ENCODE measurements at regions not wholly inside any gene's neighbourhood (a gene's known extent, or its start where the extent isn't known, plus 50 kb on each side); places are given as distances from the start of the nearest gene placed in this dataset.

DNA sequence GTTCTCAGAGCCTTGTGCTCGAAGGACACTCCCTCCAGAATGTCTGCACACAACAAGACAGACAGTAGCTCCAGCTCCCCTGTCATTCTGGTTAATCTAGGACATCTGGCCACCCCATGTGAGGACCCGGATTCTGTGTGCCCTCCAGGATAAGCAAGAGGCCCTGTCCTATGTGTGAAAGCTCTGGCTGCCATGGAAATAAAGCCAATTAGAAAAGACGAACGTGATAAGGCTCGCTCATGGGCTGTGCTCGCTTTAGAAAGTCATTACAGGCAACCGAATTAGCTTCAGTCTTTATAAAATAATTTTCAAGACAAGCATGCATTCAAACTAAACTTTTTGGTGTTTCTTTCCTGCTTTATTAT is 263.4 kb downstream of the INHBA start:
- no peaks in the 10 kb centered on the region for H3F3A ChIP-seq (ENCODE audit: insufficient read depth)
- no peaks in the 10 kb centered on the region for H4K20me1 ChIP-seq (ENCODE audit: low read depth, low read length)
- H3K27me3 ChIP-seq (ENCODE audit: low read length) = no peaks in the 10 kb centered on the region
- no peaks in the 10 kb centered on the region for H3K9me3 ChIP-seq (ENCODE audit: insufficient read depth, low read length)
- TF ChIP-seq EZH2phosphoT487 (conservative IDR thresholded peaks at IDR 0.05; ENCODE audit: low read length) = no peak
- TF ChIP-seq, protein P1, sequence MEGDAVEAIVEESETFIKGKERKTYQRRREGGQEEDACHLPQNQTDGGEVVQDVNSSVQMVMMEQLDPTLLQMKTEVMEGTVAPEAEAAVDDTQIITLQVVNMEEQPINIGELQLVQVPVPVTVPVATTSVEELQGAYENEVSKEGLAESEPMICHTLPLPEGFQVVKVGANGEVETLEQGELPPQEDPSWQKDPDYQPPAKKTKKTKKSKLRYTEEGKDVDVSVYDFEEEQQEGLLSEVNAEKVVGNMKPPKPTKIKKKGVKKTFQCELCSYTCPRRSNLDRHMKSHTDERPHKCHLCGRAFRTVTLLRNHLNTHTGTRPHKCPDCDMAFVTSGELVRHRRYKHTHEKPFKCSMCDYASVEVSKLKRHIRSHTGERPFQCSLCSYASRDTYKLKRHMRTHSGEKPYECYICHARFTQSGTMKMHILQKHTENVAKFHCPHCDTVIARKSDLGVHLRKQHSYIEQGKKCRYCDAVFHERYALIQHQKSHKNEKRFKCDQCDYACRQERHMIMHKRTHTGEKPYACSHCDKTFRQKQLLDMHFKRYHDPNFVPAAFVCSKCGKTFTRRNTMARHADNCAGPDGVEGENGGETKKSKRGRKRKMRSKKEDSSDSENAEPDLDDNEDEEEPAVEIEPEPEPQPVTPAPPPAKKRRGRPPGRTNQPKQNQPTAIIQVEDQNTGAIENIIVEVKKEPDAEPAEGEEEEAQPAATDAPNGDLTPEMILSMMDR (IDR thresholded peaks at IDR 0.05; ENCODE audit: insufficient read depth, low read length, poor library complexity, severe bottlenecking) = no peak
- no peak overlapping the region for H3K4me3 ChIP-seq (ENCODE audit: insufficient read depth, low read length, poor library complexity, severe bottlenecking)
- no peak overlapping the region for H3K4me2 ChIP-seq (ENCODE audit: low read depth, low read length, poor library complexity, severe bottlenecking)
- H3K27ac ChIP-seq (ENCODE audit: low read depth, low read length) = no peak overlapping the region
- no peaks in the 10 kb centered on the region for H3K79me2 ChIP-seq (ENCODE audit: insufficient read depth, low read length)
- H3K9me2 ChIP-seq (replicated peaks; ENCODE audit: insufficient read depth, low read length) = no peaks in the 10 kb centered on the region
- no peaks in the 10 kb centered on the region for H3K36me3 ChIP-seq (ENCODE audit: low read length)
- no peak overlapping the region for H2AFZ ChIP-seq (ENCODE audit: low read depth, low read length, severe bottlenecking)
- H3K9ac ChIP-seq (ENCODE audit: low read length) = no peak overlapping the region

DNA sequence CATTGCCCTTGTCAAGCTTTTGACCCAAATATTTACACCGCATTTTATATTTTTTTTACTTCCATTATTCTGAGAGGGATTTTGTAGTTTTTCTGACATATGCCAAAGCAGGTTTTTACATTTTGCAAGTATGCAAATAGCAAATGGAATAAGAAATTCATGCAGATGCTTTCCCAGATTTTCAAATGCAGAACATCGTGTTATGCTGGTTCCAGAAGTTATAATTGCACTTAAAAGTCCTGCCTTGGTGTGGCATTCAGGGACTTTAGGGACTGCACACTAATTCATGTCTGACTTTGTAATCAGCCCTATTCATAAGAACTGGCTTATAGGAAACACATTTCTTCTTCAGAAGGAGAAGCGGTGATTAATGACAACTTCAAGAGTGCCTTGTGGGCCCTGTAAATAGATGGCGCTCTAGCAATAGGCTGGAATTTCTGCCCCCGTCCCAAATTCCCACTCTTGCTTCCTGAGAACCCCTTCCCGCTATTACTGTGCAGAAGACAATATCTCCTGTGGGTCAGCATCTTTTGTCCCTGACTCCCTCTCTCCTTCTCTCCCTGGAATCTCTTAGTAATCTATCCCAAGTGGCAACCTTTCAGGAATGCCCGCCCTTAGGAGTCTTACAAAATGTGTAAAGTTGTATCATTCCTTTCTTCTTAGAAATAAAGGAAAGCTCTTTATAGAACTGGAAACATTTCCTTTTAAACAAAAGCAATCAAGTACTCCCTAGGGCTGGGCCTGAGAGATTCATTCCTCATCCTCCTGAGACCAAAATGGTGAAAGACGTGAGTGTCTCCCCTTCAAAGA is 264.0 kb downstream of the INHBA start:
- TF ChIP-seq, protein P1 (IDR thresholded peaks at IDR 0.05; ENCODE audit: insufficient read depth, low read length, poor library complexity, severe bottlenecking) = no peak
- no peak for TF ChIP-seq EZH2phosphoT487 (conservative IDR thresholded peaks at IDR 0.05; ENCODE audit: low read length)

DNA sequence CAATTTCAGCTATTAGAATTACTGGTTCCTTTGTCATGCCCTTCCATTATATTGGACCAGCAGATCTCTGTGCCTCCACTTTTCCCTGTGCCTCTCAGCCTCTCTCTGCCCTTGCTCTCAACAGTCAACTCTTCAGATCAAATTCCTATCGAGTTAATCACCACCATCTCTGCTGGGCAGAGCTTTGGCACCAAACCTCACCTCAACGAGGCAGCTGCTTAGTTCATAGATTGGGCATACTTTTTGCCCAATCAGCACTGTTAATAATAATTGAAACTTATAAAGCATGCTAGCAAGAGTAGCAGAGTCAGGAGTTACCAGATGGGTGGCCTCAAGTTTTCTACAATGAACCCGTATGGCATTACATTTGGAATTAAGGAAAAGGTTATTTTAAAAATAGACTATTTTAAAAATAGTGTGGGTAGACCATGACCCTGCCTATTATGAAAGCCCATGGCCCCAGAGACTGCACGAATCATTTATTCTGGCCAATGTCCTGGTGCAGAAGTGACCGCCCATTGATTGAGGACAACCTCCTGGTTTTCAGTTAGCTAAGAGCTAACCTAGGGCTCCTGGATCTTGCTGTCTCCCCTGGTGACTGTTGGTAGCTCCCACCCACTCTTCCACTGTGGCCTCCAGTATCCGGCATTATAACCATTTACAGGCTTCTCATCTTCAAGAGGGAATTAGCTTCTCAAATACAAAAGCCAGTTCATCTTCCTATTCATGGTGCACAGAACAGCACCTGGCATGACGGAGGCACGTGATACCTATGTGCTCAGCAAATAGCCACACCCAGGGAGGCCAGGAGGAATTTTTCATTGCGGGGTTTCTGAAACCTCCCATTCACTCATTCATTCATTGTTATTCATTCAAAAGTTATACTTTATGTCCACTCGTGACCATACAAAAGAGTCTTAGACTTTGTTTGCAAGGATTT is 265.4 kb downstream of the INHBA start:
- Histone ChIP-seq H3K9ac (ENCODE audit: low read length) (no peak overlapping the region), H4K20me1 (ENCODE audit: low read depth, low read length) (no peaks in the 10 kb centered on the region), H3K4me2 (ENCODE audit: low read depth, low read length, poor library complexity, severe bottlenecking) (no peak overlapping the region), H3K79me2 (ENCODE audit: insufficient read depth, low read length) (no peaks in the 10 kb centered on the region), H3K4me3 (ENCODE audit: insufficient read depth, low read length, poor library complexity, severe bottlenecking) (no peak overlapping the region), H2AFZ (ENCODE audit: low read depth, low read length, severe bottlenecking) (no peak overlapping the region), H3K9me2 (replicated peaks; ENCODE audit: insufficient read depth, low read length) (no peaks in the 10 kb centered on the region), H3K36me3 (ENCODE audit: low read length) (no peaks in the 10 kb centered on the region), H3F3A (ENCODE audit: insufficient read depth) (no peaks in the 10 kb centered on the region), H3K9me3 (ENCODE audit: insufficient read depth, low read length) (no peaks in the 10 kb centered on the region), H3K27me3 (ENCODE audit: low read length) (no peaks in the 10 kb centered on the region), H3K27ac (ENCODE audit: low read depth, low read length) (no peak overlapping the region)
- TF ChIP-seq, protein P1 (IDR thresholded peaks at IDR 0.05; ENCODE audit: insufficient read depth, low read length, poor library complexity, severe bottlenecking) = no peak
- TF ChIP-seq EZH2phosphoT487 (conservative IDR thresholded peaks at IDR 0.05; ENCODE audit: low read length) = no peak

More for the DNA sequence above, 264.0 kb downstream of the INHBA start:
- H3K9ac ChIP-seq (ENCODE audit: low read length) = no peak overlapping the region
- H4K20me1 ChIP-seq (ENCODE audit: low read depth, low read length) = no peaks in the 10 kb centered on the region
- H3K27me3 ChIP-seq (ENCODE audit: low read length) = no peaks in the 10 kb centered on the region
- no peaks in the 10 kb centered on the region for H3K36me3 ChIP-seq (ENCODE audit: low read length)
- no peak overlapping the region for H3K4me3 ChIP-seq (ENCODE audit: insufficient read depth, low read length, poor library complexity, severe bottlenecking)
- H3K9me3 ChIP-seq (ENCODE audit: insufficient read depth, low read length) = no peaks in the 10 kb centered on the region
- H3K9me2 ChIP-seq (replicated peaks; ENCODE audit: insufficient read depth, low read length) = no peaks in the 10 kb centered on the region
- no peaks in the 10 kb centered on the region for H3F3A ChIP-seq (ENCODE audit: insufficient read depth)
- H2AFZ ChIP-seq (ENCODE audit: low read depth, low read length, severe bottlenecking) = no peak overlapping the region
- no peaks in the 10 kb centered on the region for H3K79me2 ChIP-seq (ENCODE audit: insufficient read depth, low read length)
- no peak overlapping the region for H3K4me2 ChIP-seq (ENCODE audit: low read depth, low read length, poor library complexity, severe bottlenecking)
- no peak overlapping the region for H3K27ac ChIP-seq (ENCODE audit: low read depth, low read length)

Data from SU-DHL-6 (cell line).